ENCODE measurements at regions not wholly inside any gene's neighbourhood (a gene's known extent, or its start where the extent isn't known, plus 50 kb on each side); places are given as distances from the start of the nearest gene placed in this dataset.

GRCh38 chr14:85390236-85390635, 139.7 kb upstream of the FLRT2 start:
- peak; percentile 88 for FAIRE-seq

- no peak for FAIRE-seq
Observed at GRCh38 chr14:85391455-85391854, 138.5 kb upstream of the FLRT2 start.

GRCh38 chr14:85391892-85392291, 138.1 kb upstream of the FLRT2 start:
- FAIRE-seq, result no peak

GRCh38 chr14:85399186-85399585, 130.8 kb upstream of the FLRT2 start:
- FAIRE-seq, result no peak

- no peak for FAIRE-seq
Observed at GRCh38 chr14:85400678-85401077, 129.3 kb upstream of the FLRT2 start.

- FAIRE-seq, result no peak
Observed at GRCh38 chr14:85401384-85401783, 128.6 kb upstream of the FLRT2 start.

GRCh38 chr14:85402569-85403162, 127.3 kb upstream of the FLRT2 start:
- FAIRE-seq, result peak; percentile 26

GRCh38 chr14:85409481-85410210, 120.3 kb upstream of the FLRT2 start:
- FAIRE-seq, result peak; percentile 74

- FAIRE-seq, result no peak
Observed at GRCh38 chr14:85412756-85413155, 117.2 kb upstream of the FLRT2 start.

GRCh38 chr14:85413836-85414526, 116.0 kb upstream of the FLRT2 start:
- FAIRE-seq, result no peak

GRCh38 chr14:85415015-85415712, 114.8 kb upstream of the FLRT2 start:
- peak; percentile 89 for FAIRE-seq

GRCh38 chr14:85416771-85417170, 113.2 kb upstream of the FLRT2 start:
- no peak for FAIRE-seq

GRCh38 chr14:85417396-85417795, 112.5 kb upstream of the FLRT2 start:
- no peak for FAIRE-seq

GRCh38 chr14:85418721-85419120, 111.2 kb upstream of the FLRT2 start:
- FAIRE-seq, result no peak

- no peak for FAIRE-seq
Observed at GRCh38 chr14:85420278-85420677, 109.7 kb upstream of the FLRT2 start.

GRCh38 chr14:85420707-85421106, 109.2 kb upstream of the FLRT2 start:
- no peak for FAIRE-seq

- FAIRE-seq, result no peak
Observed at GRCh38 chr14:85421186-85421877, 108.6 kb upstream of the FLRT2 start.

- no peak for FAIRE-seq
Observed at GRCh38 chr14:85423889-85424288, 106.1 kb upstream of the FLRT2 start.

GRCh38 chr14:85425507-85425906, 104.4 kb upstream of the FLRT2 start:
- no peak for FAIRE-seq

GRCh38 chr14:85426068-85426935, 103.6 kb upstream of the FLRT2 start:
- FAIRE-seq, result no peak

GRCh38 chr14:85428926-85429325, 101.0 kb upstream of the FLRT2 start:
- FAIRE-seq, result no peak

- FAIRE-seq, result no peak
Observed at GRCh38 chr14:85437148-85437547, 92.8 kb upstream of the FLRT2 start.
